Stimulated activated naive CD8-positive, alpha-beta T cell treated with anti-CD3 and anti-CD28 coated beads, Interleukin-15, Interleukin-2, amounts not matched to agents 100 U/mL and 50 U/mL, for 24 hours (primary cell): ENCODE measurements at regions not wholly inside any gene's neighbourhood (a gene's known extent, or its start where the extent isn't known, plus 50 kb on each side); places are given as distances from the start of the nearest gene placed in this dataset.
A peak's percentile ranks its signal among the peaks of the same experiment; 100 is the strongest.

Experiments used
- ATAC-seq: fragments of 150-1000 bp; cut with Tn5 transposase; one replicate; pipeline ENCODE4 v1.10.0; 2021
- DNase-seq: peaks from one replicate; pipeline ENCODE4 v3.0.0; 2021

DNA sequence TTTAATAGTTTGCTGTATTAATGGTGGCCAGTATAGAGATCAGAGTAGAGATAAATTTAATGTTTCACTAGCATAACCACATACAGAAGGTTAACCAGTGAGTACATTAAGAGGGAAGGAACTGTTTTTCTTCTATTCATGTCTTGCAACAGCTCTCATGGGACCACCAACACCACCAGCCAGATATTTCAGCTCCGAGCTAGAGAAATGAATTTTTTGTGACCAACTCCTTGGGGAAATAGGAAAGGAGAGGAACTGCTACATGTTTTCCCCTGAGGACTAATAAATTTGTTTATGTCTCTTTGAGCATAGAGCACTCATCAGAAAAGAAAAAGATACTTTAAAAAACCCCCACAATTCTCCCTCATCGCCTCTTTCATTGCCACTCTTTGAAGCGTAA, 247.5 kb downstream of the MBNL1 start:
- ATAC-seq (no peak), DNase-seq (no peak)

DNA sequence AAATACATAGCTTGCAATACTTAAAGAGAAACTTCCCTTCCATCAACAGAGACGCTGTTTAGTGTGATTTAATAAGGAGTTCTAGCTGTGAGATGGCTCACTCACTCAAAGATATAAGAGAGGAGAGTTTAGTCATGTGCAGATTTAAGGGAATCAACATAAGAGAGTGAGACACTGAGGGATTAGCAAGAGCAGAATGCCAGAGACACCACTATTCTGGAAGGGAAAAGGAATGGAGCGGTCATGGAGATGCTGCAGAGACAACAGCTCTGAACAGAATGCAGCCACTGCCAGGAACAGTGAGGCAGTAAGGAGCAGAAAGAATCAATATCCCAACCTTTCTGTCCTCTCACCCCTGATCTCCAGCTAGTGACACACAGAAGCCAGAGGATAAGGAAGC, 248.8 kb downstream of the MBNL1 start:
- DNase-seq: no peak
- no peak for ATAC-seq

DNA sequence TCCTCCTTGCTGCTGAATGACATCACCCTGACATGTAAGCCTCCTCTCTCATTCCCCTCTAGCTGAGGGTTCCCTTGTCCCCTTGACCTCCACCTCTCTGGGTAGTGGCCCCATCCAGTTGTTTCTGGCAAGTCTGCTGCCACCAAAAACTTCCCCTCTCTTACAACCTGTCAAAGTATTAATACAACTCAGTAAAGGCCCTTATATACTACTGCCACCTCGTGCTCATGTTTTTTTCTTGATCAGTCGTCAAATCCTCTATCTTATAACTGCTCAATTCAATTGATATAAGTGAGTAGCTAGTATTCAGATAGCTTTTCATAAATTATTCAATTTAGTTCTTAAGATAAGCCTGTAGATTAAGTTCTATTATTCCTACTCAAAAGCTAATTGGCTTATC, 249.6 kb downstream of the MBNL1 start:
- no peak for DNase-seq
- ATAC-seq: no peak

DNA sequence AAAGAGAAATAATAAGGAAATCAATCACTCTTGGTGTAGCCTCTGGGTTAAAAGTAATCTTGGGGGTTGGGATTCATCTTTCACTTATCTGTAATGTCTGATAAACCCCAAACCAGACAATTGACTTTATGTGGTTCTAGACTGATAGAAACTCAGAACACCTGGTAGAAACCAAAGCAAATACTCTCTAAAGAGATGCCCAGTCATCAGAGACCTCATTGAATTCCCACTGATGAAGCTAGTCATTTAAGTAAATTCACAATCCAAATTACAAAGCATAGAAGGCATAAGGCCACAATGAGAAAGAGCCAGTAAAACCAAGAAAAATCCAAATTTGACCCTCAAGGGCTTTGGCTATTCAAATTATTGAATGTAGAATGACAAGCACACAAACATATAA, 250.6 kb downstream of the MBNL1 start:
- ATAC-seq: no peak

DNA sequence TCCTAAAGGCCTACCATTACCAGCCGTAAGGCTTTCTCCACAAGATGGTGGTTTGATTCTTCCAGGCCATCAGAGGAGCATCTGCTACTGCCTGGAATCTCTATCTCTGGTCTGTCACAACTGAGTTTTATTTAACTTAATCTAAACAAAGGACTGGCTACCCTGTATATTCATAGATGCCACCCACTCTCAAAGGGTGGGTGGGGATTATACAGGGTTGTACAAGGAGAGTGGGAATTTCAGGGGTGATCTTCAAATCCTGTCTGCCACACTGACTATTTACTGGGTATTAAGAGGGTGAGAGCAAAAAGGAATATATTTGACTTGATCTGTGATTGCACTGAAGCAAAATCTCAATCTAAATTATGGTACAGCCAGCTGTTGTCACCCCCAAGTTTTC, 253.3 kb downstream of the MBNL1 start:
- ATAC-seq (no peak), DNase-seq (no peak)

More for the DNA sequence above, 250.6 kb downstream of the MBNL1 start:
- no peak for DNase-seq

DNA sequence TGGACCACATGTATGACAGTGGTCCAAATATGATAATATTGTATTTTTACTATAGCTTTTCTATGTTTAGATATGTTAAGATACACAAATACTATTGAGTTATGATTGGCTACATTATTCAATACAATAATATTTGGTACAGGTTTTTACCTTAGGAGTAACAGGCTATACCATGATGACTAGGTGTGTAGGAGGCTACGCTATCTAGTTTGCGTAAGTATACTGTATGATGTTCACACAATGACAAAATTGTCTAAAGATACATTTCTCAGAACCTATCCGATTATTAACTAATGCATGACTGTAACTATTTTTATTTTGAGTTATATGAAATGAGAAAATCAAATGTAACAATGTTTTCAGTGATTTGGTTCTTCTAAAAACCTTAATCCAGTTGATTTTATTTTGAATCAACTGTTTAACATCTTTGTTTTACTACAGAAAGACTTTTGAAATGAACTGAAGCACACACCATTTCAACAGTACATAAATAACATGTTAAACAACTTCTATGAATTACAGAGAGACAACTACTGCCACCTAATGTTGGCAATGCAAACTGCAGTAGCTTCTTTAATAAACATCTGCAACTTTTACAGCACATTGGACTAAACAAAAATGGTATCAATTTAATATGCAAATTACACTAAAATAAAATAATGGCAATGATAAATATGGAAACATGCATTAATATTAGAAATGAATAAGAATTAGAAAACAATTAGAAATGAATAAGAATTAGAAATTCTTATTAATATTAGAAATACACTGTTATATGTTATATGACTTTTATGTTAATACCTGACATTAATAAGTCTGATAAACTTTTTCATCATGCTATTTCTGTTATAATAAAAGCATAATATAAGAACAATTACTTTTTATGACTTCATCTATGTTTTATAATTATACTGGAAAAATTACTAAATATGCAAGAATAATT, 255.7 kb downstream of the MBNL1 start:
- peak; percentile 44 for DNase-seq

DNA sequence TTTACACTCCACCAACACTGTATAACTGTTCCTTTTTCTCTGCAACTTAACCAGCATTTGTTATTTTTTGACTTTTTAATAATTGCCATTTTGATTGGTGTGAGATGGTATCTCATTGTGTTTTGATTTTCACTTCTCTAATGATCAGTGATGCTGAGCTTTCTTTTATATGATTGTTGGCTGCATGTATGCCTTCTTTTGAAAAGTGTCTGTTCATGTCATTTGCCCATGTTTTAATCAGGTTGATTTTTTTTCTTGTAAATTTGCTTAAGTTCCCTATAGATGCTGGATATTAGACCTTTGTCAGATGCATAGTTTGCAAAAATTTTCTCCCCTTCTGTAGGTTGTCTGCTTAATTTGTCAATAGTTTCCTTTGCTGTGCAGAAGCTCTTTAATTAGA, 263.0 kb downstream of the MBNL1 start:
- ATAC-seq (no peak), DNase-seq (no peak)

More for the DNA sequence above, 255.7 kb downstream of the MBNL1 start:
- ATAC-seq: no peak

DNA sequence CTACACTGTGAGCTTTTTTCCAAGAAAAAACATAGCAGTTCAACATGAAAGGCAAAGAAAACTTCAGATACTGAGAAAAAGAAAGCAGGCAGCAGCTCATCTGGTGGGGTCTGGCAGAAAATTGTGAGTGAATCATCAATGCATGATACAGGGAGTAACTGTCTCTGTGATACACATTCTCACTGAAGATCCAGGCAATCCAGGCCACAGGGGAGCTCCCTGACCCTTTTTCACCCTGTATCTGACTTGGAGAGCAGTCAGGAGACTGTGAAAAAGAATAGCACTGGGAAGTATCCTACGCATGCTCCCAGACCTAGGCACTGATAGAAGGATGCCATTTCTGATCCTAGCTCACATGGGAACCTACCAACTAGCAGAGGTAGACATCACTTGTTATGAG, 269.8 kb downstream of the MBNL1 start:
- ATAC-seq: no peak
- no peak for DNase-seq

DNA sequence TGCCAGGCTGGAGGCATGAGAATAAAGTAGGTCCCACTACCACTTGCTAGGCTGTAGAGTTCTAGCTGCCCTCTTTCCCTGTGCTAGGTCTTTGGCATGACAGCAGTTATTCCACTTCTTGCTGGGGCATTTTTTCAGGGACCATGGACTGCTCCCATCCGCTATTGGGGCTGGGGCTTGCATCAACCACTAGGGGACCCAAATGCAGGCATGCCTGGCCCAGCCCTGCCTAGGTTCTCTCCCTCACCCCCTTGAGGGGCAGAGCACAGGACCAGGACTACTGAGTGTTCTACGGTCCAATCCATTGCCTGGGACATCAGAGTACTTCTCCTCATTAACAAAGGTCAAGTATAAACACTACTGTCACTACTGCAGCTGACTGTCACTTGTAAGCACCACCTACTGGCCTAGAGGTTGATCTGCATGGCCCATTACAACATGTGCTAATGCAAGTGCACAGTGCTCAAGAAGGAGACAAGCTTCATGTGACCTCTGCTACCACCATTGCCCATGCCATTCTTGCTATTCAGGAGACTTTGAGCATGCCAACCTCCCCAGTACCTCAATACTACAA, 270.5 kb downstream of the MBNL1 start:
- ATAC-seq (no peak), DNase-seq (no peak)

DNA sequence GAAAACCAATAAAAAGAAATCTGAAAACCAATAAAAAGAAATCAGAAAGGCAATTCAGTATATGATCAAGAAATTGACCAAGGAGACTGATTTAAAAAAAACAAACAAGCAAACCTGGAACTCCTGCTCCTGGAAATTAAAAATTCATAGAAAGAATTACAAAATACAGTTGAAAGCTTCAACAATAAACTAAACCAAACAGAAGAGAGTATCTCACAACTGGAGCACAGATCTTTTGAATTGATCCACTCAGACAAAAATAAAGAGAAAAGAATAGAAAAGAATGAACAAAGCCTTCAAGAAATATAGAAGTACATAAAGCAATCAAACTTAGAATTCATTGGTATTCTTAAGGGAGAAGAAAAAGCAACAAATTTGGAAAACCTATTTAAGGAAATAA, 271.4 kb downstream of the MBNL1 start:
- no peak for DNase-seq

DNA sequence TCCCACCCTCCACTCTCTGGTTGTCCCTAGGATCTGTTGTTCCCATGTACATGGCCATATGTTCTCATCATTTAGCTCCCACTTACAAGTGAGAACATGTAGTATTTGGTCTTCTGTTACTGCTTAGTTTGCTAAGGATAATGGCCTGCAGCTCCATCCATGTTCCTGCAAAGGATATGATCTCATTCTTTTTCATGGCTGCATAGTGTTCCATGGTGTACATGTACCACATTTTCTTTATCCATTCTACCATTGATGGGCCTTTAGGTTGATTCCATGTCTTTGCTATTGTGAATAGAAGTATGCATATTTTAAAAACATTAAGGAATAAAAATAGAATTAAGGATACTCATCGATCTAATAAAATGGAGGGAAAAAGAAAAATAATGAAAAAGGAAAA, 278.4 kb downstream of the MBNL1 start:
- DNase-seq: no peak

More for the DNA sequence above, 271.4 kb downstream of the MBNL1 start:
- ATAC-seq: no peak

DNA sequence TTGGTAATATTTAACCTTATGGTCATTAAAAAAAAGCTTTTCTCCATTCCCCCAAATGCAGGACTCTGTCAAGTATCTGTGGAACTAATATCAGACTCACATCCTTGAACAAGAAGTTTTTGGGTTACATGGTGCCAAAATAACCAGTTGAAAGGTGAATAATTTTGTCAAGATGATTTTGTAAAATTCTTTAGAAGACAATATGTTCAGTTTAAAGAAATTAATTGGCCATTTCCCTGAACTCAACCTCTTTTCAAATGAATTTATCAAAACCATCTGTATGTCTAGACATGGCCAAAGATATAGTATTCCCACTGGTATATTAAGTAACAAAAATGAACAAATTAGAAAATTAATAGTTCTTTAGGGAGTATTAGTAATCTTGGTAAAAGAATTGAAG, 280.5 kb downstream of the MBNL1 start:
- DNase-seq (no peak), ATAC-seq (no peak)

More for the DNA sequence above, 278.4 kb downstream of the MBNL1 start:
- no peak for ATAC-seq

DNA sequence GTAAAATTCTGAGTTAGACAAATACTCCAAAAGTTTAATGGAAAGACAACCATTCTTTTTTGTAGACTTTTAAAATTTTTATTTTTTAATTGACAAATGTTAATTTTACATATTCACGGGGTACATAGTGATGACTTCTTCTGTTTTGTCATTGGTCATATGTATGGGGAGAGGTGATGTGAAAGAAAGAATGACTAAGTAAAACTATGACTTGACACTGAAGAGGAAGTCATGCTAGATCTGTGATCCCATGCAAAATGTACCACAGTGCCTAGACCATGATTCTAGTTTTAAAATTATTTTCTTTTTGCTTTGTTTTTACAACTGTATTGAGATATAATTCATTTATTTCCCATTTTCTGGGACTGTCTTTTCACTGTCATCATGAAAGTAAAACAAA, 281.6 kb downstream of the MBNL1 start:
- no peak for ATAC-seq
- DNase-seq: no peak

DNA sequence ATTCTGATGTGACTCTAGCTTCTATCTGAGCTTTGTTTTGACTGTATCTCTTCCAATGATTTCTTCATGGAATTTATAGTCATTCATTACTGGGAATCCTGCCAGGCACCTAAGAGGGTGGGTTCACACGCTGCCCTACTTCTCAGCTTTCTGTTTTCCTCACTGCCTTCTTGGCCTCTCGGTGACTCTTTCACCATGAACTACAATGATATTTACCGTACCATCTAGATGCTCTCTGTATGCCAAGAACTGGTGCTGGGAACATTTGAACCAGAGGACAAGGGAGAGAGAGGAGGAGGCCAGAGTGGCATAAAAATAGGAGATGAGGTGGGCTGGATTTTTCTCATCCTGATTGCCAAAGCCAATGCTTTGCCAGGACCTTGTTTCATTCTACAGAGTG, 280.0 kb upstream of the P2RY1 start:
- DNase-seq (no peak), ATAC-seq (no peak)

DNA sequence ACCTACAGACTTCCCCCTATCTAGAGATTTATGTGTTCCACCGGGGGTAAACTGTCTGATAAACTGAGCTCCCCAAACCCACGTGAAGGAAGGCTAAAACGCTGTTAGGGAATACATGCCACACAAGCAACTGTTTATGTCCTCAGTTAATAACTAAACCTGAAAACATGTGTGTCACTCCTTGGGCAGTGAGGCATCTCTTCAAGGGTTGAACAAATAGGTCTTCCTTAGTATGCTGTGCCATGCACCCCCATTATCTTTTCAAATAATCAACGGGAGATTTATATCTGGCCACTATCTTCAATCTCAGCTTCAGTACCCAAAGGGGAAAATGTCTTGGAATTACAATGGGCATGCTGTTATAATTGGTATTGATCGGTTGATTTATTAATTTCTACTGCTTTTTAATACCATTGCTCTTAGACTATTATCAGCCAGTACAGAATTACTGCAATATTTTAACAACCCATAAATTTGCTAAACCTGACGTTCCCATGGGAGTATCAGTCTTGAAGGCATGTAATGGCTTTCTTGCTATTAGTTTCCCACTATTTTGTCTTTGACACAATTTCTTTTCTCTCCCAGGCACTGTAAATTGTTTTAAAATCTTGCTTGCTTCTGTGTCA, 279.2 kb upstream of the P2RY1 start:
- DNase-seq (no peak), ATAC-seq (no peak)

DNA sequence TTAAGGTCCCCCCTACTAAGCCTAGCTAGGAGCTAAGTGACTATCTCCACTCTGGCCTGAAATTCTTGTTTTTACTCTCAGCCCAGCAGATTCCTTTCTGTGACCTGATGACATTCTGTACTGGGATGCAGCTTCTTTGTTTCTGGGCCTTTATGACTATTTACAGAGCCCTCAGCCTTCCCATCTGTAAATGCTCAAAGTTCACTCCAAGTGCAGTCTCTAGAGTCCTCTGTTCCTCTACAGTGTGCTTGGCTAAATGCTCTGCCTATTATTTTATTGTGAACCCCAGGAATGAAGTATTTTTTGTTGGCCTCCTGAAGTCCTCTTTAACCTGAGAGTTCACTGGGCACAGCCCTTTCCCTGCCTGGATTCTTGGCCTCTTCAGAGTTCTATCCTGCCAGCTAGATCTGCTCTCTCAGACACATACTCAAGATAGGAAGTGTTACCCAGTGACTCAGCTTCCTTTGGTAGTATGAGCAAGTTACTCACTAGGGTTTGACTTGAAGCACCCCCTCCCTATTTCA, 278.1 kb upstream of the P2RY1 start:
- ATAC-seq (peak; percentile 83), DNase-seq (no peak)

DNA sequence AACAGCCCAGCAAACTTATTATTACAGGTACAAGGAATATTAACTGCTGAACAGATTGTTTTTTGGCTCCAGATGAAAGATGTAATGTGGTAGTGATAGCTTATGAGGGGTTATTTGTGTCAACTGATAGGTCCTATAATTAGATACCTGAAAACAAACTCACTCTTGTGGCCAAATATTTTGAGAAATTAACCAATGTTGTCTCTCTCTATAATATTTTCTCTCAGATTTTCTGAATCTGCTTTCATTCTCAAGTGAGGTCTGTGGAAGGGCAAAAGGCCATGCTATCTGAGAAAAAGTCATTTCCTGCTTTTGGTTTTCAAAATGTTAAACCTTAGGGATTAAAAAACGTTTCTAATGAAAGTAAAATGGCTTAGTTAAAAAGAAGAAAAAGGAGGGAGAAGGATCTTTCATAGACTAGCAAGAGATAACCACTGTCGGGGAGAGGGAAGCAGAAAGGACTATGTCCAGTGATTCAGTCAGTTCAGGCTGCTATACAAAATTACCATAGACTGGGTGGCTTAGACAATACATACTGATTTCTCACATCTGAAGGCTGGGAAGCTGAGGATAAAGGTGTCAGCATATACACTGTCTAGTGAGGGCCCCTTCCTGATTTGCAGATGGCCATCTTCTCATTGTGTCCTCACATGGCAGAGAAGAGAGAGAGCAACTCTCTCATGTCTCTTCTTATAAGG, 277.5 kb upstream of the P2RY1 start:
- ATAC-seq: no peak
- DNase-seq: no peak

DNA sequence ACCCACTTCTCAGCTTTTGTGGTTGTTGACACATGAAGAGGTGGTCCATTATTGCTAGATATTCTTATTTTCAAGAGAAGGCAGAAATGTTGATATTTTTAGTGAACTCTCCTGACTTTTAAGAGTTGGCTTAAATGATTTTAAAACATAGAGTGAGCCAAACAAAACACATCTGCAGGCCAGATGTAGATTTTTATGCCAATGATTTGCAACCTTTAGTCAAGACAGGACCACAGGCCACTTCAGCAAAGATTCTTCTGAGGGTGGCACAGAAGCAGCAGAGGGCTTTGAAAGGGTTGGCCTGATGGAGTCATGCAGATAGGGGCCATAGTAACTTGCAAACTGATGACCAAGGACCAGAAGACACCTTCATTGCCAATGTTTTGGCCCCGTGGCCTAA, 276.5 kb upstream of the P2RY1 start:
- ATAC-seq: no peak
- no peak for DNase-seq

DNA sequence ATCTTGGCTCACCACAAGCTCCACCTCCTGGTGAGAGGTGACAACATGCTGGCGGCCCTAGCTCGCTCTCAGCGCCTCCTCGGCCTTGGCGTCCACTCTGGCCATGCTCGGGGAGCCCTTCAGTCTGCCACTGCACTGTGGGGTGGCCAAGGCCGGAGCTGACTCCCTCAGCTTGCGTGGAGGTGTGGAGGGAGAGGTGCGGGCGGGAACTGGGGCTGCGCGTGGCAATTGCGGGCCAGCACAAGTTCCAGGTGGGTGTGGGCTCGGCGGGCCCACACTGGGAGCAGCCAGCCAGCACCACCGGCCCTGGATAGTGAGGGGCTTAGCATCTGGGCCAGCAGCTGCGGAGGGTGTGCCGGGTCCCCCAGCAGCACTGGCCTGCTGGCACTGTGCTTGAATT, 275.7 kb upstream of the P2RY1 start:
- ATAC-seq (no peak), DNase-seq (no peak)

DNA sequence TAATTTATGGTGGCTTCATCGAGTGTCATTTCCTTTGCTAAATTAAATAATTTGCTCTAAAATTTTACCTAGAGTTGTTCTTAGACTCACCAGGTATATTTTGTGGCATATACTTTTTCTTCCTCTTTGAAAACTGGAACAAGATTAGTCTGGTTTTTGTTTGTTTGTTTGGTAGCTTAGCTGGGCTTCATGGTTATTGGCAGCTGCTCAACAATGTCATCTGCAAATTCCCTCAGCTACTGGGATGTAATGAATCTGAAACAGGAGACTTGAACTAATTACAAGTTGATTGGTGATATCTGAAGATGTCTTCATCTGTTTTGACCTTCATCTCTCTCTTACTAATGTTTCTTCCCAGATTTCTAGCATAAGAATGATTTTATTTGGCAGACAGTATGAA, 270.5 kb upstream of the P2RY1 start:
- DNase-seq (no peak), ATAC-seq (no peak)

DNA sequence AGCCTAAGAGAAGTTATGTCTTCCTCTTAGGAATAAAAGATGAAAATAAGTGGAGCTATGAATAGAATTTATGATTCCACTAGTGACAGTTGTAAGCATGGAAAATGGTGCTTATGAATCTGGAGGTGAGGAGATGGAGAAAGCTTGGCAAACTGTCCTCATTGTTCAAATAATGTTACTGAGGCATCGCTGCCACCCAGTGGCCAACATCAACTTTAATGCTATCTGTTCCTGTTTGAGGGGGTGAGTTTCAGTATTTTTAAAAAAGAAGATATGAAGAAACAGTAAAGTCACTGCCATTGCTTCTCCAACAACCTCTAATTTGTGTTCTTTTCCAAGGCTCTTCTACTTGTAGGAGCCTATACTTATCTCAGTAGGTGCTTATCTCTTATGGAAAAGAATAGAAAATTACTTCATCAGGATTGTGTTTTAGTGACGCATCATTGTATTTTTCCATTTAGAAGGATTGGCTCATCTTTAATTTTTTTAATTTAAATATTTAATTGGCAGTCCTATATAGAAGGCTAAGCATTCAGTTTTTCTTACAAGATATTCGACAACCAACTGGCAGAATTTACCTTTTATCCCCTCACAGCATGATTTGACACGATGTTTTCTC, 260.4 kb upstream of the P2RY1 start:
- peak; percentile 30 for DNase-seq
- ATAC-seq: no peak

DNA sequence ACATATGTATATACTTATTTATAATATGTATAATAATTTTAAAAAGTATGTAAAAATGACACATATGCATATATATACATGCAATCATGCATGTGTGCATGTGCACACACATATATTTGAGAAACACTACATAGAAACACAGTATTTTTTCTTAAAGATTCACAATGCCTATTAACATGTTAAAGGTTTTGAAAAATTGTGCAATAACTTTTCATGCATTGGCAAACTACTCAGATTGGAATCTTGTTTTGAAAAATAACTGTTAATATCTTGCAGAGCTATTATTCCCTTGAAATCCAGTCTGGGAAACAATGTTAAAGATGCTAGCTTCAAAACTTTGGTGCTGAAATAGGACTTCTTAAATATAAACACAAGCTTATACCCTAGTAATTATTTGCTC, 256.2 kb upstream of the P2RY1 start:
- ATAC-seq: no peak
- DNase-seq: no peak
